Lower leg skin (tissue), 3 donors: ENCODE measurements at regions not wholly inside any gene's neighbourhood (a gene's known extent, or its start where the extent isn't known, plus 50 kb on each side); places are given as distances from the start of the nearest gene placed in this dataset.

Experiments
- CTCF ChIP-seq, 3 donors: fragments of 450-650 bp; IDR thresholded peaks; one replicate each; pipeline ENCODE4 v1.5.1; 2016; ENCODE audit warnings: antibody characterized with exemption in 3 of 3, mild to moderate bottlenecking in 3 of 3, moderate library complexity in 2 of 3
- POLR2A ChIP-seq, 2 donors: fragments of 450-650 bp; IDR thresholded peaks; one replicate each; pipeline ENCODE4 v1.6.1; 2016 to 2017; ENCODE audit warnings: antibody characterized with exemption in 2 of 2, mild to moderate bottlenecking in 1 of 2, moderate library complexity in 1 of 2

GRCh38 chr3:102348904-102349303 is 85.9 kb upstream of the ZPLD1 start:
- TF ChIP-seq CTCF (IDR thresholded peaks at IDR 0.05) (no peak), POLR2A (IDR thresholded peaks at IDR 0.05) (no peak)
